ENCODE measurements at regions not wholly inside any gene's neighbourhood (a gene's known extent, or its start where the extent isn't known, plus 50 kb on each side); places are given as distances from the start of the nearest gene placed in this dataset.

DNA sequence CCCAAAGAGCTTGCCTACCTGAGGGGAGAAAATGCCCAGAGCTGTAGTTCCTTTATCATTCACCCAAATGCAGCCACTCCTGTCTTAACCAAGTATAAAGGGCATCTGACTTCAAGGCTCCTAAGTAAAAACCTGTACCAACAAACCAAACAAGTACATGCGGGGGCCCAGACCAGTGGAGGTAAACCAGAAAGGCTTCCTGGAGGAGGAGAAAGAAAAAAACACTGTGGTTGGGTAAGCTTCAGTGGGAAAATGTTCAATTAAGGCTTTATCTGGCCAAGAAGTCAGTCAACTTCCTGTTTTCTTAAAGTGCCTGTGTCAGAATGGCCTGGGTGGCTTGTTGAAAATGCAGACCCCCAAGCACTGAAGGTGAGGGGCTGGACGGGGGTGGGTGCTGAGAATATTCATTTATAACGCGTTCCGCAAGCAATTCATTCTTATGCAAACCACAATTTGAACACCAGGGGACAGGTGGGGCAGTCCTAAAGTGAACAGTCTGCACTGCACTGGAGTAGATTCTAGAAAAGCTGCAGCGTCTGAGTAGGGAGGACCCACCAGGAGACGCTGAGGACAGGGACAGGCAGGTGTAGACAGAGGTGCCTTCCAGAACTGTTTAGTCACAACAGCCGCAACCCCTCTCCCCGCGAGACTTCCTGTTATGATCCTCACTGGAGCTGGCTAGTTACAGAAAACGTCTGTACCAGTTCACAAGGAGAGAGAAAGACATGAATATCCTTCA lies 467.1 kb downstream of the SOX9 start:
- H3K27ac Mint-ChIP-seq, result no peak overlapping the region
- no peaks in the 10 kb centered on the region for H3K36me3 Mint-ChIP-seq
- H3K4me1 Mint-ChIP-seq, result peaks cover 22% of the 10 kb centered on the region
- POLR2A ChIA-PET, result interaction anchor here (0.6 kb wide), 1 partner anchor 134 kb away, joined by 5 read pairs; no protein-coding TSS in a partner anchor
- ATAC-seq (ENCODE audit: low read depth) (peak; percentile 16), DNase-seq (no peak)
- H3K9me3 Mint-ChIP-seq, result no peaks in the 10 kb centered on the region
- H3K4me3 Mint-ChIP-seq, result peak overlapping the region; percentile 68
- peaks cover 38% of the 10 kb centered on the region for H3K27me3 Mint-ChIP-seq

DNA sequence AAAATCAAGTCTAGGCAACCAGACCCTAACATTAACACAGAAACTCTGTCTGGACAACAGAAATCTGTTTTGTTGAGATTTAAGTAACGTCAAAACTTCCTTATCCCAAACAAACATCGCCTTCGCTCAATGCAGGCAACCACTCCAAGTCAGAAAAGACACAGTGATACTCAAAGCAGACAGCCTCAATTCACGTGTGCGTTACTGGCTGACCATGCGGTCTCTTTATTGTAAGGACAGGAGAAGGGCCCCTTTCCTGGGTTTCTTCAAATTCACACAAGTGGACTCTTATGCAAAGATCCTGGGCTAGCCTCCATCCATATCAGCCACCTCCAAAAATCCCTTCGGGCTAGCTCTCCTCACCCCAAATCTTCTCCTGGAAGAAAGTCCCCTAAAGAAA lies 467.7 kb downstream of the SOX9 start:
- Mint-ChIP-seq H3K4me3 (no peak overlapping the region), H3K4me1 (peaks cover 22% of the 10 kb centered on the region), H3K9me3 (no peaks in the 10 kb centered on the region), H3K27ac (no peak overlapping the region), H3K27me3 (peaks cover 42% of the 10 kb centered on the region), H3K36me3 (no peaks in the 10 kb centered on the region)
- no peak for DNase-seq
- ATAC-seq (ENCODE audit: low read depth), result no peak
- POLR2A ChIA-PET, result interaction anchor here (0.6 kb wide), 1 partner anchor 133 kb away, joined by 5 read pairs; no protein-coding TSS in a partner anchor

DNA sequence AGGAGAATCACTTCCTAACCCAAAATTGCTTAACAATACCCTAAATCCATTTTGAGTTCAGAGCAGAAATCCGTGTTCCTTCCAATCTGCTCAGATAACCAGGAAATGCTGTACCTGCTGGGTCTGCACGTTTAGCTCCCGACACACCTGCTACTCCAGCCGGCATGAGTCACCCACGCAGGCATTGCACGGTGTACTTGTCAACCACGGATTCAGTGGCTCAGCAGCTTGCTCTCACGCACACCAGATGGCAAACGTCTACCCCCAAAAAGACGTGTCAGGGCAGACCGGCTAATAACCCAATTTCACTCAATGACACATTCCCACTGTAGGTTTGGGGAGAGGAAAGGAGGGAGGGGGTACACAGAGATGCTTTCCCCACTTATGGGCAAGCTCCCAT lies 468.1 kb downstream of the SOX9 start:
- H3K27me3 Mint-ChIP-seq, result peaks cover 45% of the 10 kb centered on the region
- ATAC-seq (ENCODE audit: low read depth), result no peak
- POLR2A ChIA-PET, result no interaction called here
- DNase-seq, result no peak
- H3K9me3 Mint-ChIP-seq, result no peaks in the 10 kb centered on the region
- H3K27ac Mint-ChIP-seq, result no peak overlapping the region
- no peak overlapping the region for H3K4me3 Mint-ChIP-seq
- H3K4me1 Mint-ChIP-seq, result peaks cover 22% of the 10 kb centered on the region
- no peaks in the 10 kb centered on the region for H3K36me3 Mint-ChIP-seq

DNA sequence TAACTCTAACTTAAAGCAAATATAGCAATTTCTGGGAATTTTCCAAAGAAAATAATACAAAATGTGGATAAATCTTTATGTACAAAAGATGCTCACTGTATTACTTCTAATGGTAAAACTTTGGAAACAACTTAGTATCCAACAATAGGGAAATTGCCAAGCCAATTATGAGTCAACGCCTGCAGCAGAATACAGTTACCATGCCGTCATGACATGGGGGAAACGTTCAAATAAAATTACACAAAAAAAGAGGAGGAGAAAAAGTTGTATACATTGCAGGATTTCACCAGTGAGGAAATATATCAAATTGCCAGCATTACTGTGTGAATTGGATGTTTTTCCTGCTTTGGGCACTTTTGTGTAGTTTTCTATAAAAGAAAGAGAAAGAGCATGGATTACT lies 469.6 kb downstream of the SOX9 start:
- no peaks in the 10 kb centered on the region for H3K9me3 Mint-ChIP-seq
- POLR2A ChIA-PET, result no interaction called here
- H3K27ac Mint-ChIP-seq, result no peak overlapping the region
- H3K4me3 Mint-ChIP-seq, result no peak overlapping the region
- H3K4me1 Mint-ChIP-seq, result peaks cover 22% of the 10 kb centered on the region
- peaks cover 58% of the 10 kb centered on the region for H3K27me3 Mint-ChIP-seq
- DNase-seq, result no peak
- ATAC-seq (ENCODE audit: low read depth), result no peak
- H3K36me3 Mint-ChIP-seq, result no peaks in the 10 kb centered on the region

DNA sequence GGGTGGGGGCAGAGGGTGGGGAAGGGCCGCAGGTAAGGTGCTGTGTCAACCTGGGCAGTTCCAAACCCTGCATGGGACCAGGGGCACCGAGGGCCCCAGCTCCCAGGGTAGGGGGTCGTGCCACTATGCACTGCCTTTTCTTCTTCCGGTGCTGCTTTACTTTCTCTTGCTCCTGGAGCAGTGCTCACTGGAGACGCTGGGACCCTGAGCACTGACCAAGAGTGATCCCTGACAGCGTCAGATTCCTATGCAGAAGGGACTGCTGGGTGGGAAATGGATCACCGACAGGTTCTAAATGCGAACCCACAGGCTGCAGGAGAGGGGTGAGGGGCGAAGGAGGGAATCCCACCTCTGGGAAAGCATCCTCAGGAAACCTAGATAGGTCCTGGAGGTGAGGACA lies 470.1 kb downstream of the SOX9 start:
- POLR2A ChIA-PET, result no interaction called here
- peak overlapping the region; percentile 81 for H3K4me3 Mint-ChIP-seq
- no peak overlapping the region for H3K27ac Mint-ChIP-seq
- peaks cover 22% of the 10 kb centered on the region for H3K4me1 Mint-ChIP-seq
- DNase-seq (no peak), ATAC-seq (ENCODE audit: low read depth) (no peak)
- H3K36me3 Mint-ChIP-seq, result peaks cover 2% of the 10 kb centered on the region
- peaks cover 60% of the 10 kb centered on the region for H3K27me3 Mint-ChIP-seq
- H3K9me3 Mint-ChIP-seq, result peaks cover 2% of the 10 kb centered on the region

DNA sequence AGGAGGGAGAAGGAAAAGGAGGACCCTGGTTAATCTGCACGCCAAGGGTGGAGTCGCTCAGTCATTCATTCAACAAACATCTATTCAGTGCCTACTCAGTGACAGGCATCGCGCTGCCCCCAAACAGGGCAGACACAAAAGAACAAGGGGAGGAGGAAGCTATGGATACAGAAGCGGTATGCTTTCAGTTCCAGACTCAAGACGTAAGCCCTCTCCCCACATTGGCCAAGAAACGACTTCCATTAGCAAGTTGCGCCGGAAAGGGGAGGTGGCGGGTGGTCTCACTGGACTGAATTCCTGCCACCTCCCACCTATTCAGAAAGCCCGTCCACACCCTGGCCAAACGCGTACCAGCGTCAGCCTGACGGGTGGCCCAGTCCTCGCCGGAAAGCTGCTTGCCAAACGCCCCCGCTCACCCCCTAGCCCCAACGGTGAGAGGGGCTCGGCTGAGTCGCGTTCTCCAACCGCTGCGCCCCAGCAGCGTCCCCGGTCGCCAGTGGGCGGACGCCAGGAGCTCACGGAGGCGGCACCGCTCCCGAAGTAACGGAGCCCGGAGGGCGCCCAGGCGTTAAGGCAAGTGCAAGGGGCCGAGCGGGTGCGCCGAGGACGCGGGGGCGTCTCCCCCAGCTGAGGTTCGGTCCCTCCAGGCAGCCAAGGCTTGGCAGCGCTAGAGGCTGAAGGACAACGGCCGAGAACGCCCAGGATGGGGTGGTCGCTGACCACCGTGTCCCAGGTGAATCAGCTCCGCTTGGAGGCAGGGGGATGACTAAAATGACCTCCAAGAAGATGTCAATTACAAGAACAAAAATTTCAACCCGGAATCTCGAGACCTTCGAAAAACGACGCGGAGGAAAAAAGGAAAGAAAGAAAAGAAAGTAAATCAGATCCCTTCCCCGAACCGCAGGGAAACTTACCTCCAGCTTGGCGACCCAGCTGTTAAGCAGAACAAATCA lies 470.7 kb downstream of the SOX9 start:
- H3K4me3 Mint-ChIP-seq, result peak overlapping the region; percentile 81
- H3K27ac Mint-ChIP-seq, result no peak overlapping the region
- ATAC-seq (ENCODE audit: low read depth) (no peak), DNase-seq (peak; percentile 41)
- peaks cover 2% of the 10 kb centered on the region for H3K36me3 Mint-ChIP-seq
- peaks cover 58% of the 10 kb centered on the region for H3K27me3 Mint-ChIP-seq
- POLR2A ChIA-PET, result interaction anchor here (0.9 to 1.3 kb wide), 2 partner anchors 128 to 601 kb away, joined by 3 to 4 read pairs; no protein-coding TSS in a partner anchor
- H3K9me3 Mint-ChIP-seq, result peaks cover 2% of the 10 kb centered on the region
- peaks cover 22% of the 10 kb centered on the region for H3K4me1 Mint-ChIP-seq

DNA sequence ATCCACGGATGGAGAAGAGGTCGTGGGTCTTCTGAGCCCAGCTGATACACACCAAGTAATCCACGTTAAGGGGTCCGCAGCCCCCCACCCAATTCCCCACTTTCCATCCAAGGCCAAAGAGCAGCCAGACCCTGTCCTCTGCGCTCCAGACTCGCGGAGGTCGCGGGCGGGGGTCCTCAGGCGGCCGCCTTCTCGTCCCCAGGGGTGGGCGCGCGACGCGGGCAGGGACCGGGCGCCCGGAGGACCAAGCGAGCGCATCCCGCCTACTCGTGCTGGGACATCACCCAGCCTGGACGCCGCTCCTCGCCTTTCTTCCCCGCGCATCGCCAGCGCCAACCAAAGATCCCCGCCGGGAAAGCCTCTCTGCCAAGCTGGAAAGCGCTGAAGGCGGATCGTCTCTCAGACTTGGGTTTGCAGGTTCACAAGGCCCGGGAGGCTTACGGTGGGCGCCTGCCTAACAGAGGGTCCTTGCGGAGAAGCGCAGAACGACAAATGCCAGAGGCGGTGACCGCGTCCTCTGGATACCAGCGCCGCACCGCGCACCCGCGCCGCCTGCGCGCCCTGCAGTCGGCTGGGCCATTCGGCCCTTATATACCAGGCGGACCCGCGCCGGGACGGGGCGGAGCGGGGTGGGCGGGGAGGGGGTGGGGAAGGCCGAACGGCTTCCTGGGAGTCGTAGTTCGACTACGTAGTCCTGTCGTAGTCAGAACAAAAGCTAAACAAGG lies 471.6 kb downstream of the SOX9 start:
- POLR2A ChIA-PET, result interaction anchor here (0.9 to 1.3 kb wide), 2 partner anchors 127 to 600 kb away, joined by 3 to 4 read pairs; no protein-coding TSS in a partner anchor
- peak overlapping the region; percentile 81 for H3K4me3 Mint-ChIP-seq
- H3K27me3 Mint-ChIP-seq, result peaks cover 60% of the 10 kb centered on the region
- H3K4me1 Mint-ChIP-seq, result peaks cover 20% of the 10 kb centered on the region
- peaks cover 2% of the 10 kb centered on the region for H3K9me3 Mint-ChIP-seq
- H3K27ac Mint-ChIP-seq, result no peak overlapping the region
- DNase-seq (peak; percentile 73), ATAC-seq (ENCODE audit: low read depth) (peak; percentile 85)
- H3K36me3 Mint-ChIP-seq, result peaks cover 2% of the 10 kb centered on the region

DNA sequence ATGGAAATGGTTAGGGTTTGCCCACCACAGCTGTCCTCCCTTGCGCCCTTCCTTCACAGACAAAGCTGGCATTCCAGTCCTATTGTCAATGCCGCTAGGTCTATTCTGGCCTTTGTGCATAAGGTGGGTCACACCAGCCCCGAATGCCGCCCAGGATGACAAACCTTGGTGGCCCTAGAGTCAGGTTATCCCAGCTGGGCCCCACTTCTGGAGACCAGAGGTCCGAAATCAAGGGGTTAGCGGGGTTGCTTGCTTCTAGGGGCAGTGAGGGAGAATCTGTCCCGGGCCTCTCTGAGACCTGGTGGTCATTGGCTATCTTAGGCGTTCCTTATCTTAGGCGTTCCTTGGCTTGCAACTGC lies 472.1 kb downstream of the SOX9 start:
- H3K4me1 Mint-ChIP-seq, result peaks cover 14% of the 10 kb centered on the region
- POLR2A ChIA-PET, result interaction anchor here (1.3 kb wide), 1 partner anchor 599 kb away, joined by 3 read pairs; no protein-coding TSS in a partner anchor
- DNase-seq, result no peak
- peaks cover 2% of the 10 kb centered on the region for H3K9me3 Mint-ChIP-seq
- H3K4me3 Mint-ChIP-seq, result peak overlapping the region; percentile 31
- no peak for ATAC-seq (ENCODE audit: low read depth)
- peaks cover 63% of the 10 kb centered on the region for H3K27me3 Mint-ChIP-seq
- peaks cover 2% of the 10 kb centered on the region for H3K36me3 Mint-ChIP-seq
- no peak overlapping the region for H3K27ac Mint-ChIP-seq

DNA sequence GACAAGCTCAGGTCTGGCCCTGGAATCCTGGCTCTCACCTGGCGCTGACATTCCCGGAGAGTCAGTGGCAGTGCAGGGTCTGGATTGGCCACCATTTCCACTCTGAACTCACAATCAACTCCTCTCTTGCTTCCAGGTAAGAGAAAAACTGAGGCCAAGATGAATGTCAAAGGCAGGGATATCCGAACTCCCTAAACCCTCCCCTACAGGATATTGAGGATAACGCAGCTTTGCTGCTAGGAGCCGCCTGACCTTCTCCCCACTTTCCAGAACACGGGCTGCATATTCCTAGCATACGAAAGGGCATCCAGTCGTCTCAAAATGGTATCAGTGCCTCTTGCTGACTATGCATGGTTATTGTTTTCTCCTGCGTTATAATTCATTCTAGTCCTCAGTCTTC lies 473.4 kb downstream of the SOX9 start:
- peaks cover 7% of the 10 kb centered on the region for H3K4me1 Mint-ChIP-seq
- POLR2A ChIA-PET, result no interaction called here
- DNase-seq (no peak), ATAC-seq (ENCODE audit: low read depth) (no peak)
- H3K36me3 Mint-ChIP-seq, result peaks cover 2% of the 10 kb centered on the region
- no peak overlapping the region for H3K4me3 Mint-ChIP-seq
- peaks cover 66% of the 10 kb centered on the region for H3K27me3 Mint-ChIP-seq
- H3K9me3 Mint-ChIP-seq, result peaks cover 2% of the 10 kb centered on the region
- H3K27ac Mint-ChIP-seq, result no peak overlapping the region
